Right ventricle myocardium inferior (tissue), 1 donor: ENCODE measurements at regions not wholly inside any gene's neighbourhood (a gene's known extent, or its start where the extent isn't known, plus 50 kb on each side); places are given as distances from the start of the nearest gene placed in this dataset.
"Not testable (repeated sequence)": the region's sequence is repeated elsewhere in the genome, so short reads cannot be mapped to it uniquely, and the experiment has no call there.

ENCODE experiments used
- ATAC-seq: fragments of 200-7000 bp; cut with Tn5 transposase; one replicate; pipeline ENCODE4 v1.9.1; 2020; ENCODE audit warnings: mild to moderate bottlenecking, moderate library complexity
- DNase-seq: peaks from one replicate; pipeline ENCODE4 v3.0.0; 2021; ENCODE audit errors: missing footprints
- intact Hi-C: fragments of 100-400 bp; cut with DNase I; formaldehyde crosslinking; loops from one replicate; pipeline ENCODE4 v1.11.0; 2022
- donor health status: DM: no; HTN: yes; CAD: no; lungs with severe emphysema.

GRCh38 chrY:13756615-13757014 is 52.9 kb downstream of the TMSB4Y start:
- DNase-seq = no peak
- ATAC-seq = no peak
- intact Hi-C loops = no loop called here

GRCh38 chrY:13766040-13766439 is 62.3 kb downstream of the TMSB4Y start:
- ATAC-seq = no peak
- intact Hi-C loops = no loop called here

GRCh38 chrY:13790108-13790793 is 86.6 kb downstream of the TMSB4Y start:
- intact Hi-C loops = no loop called here
- ATAC-seq (no peak), DNase-seq (no peak)

More at GRCh38 chrY:13766040-13766439, 62.3 kb downstream of the TMSB4Y start:
- no peak for DNase-seq

GRCh38 chrY:13795067-13795466 is 91.4 kb downstream of the TMSB4Y start:
- DNase-seq (no peak), ATAC-seq (no peak)
- intact Hi-C loops = no loop called here

- ATAC-seq (no peak), DNase-seq (no peak)
- intact Hi-C loops = no loop called here
Measured at GRCh38 chrY:13802828-13803227, 99.1 kb downstream of the TMSB4Y start.

GRCh38 chrY:13803424-13803823 is 99.7 kb downstream of the TMSB4Y start:
- no peak for DNase-seq
- intact Hi-C loops = no loop called here
- no peak for ATAC-seq

GRCh38 chrY:13804124-13805056 is 100.7 kb downstream of the TMSB4Y start:
- DNase-seq = no peak
- no peak for ATAC-seq

GRCh38 chrY:13805057-13805735 is 101.5 kb downstream of the TMSB4Y start:
- intact Hi-C loops = no loop called here
- DNase-seq (no peak), ATAC-seq (no peak)

More at GRCh38 chrY:13804124-13805056, 100.7 kb downstream of the TMSB4Y start:
- intact Hi-C loops = no loop called here

GRCh38 chrY:13805736-13806067 is 102.0 kb downstream of the TMSB4Y start:
- no peak for DNase-seq
- intact Hi-C loops = no loop called here
- ATAC-seq = no peak

- DNase-seq = no peak
- no peak for ATAC-seq
- intact Hi-C loops = no loop called here
Measured at GRCh38 chrY:13830089-13830488, 126.4 kb downstream of the TMSB4Y start.

GRCh38 chrY:13844411-13844810 is 140.7 kb downstream of the TMSB4Y start:
- DNase-seq (no peak), ATAC-seq (no peak)
- intact Hi-C loops = no loop called here

- intact Hi-C loops = no loop called here
- no peak for ATAC-seq
Measured at GRCh38 chrY:13845276-13845675, 141.0 kb downstream of the VCY start.

GRCh38 chrY:13869611-13870010 is 116.7 kb downstream of the VCY start:
- DNase-seq (no peak), ATAC-seq (no peak)
- intact Hi-C loops = no loop called here

More at GRCh38 chrY:13845276-13845675, 141.0 kb downstream of the VCY start:
- no peak for DNase-seq

GRCh38 chrY:13871426-13871825 is 114.8 kb downstream of the VCY start:
- intact Hi-C loops = no loop called here
- DNase-seq (no peak), ATAC-seq (no peak)

GRCh38 chrY:13872696-13873095 is 113.6 kb downstream of the VCY start:
- intact Hi-C loops = no loop called here
- no peak for DNase-seq

GRCh38 chrY:13878506-13878905 is 107.8 kb downstream of the VCY start:
- intact Hi-C loops = no loop called here
- DNase-seq (no peak), ATAC-seq (no peak)

More at GRCh38 chrY:13872696-13873095, 113.6 kb downstream of the VCY start:
- no peak for ATAC-seq

GRCh38 chrY:13881096-13881495 is 105.2 kb downstream of the VCY start:
- DNase-seq (no peak), ATAC-seq (no peak)
- intact Hi-C loops = loop anchor here (10.0 kb wide), 1 partner anchor 324 kb away; no protein-coding TSS in a partner anchor

- DNase-seq (no peak), ATAC-seq (no peak)
- intact Hi-C loops = loop anchor here (10.0 kb wide), 1 partner anchor 322 kb away; no protein-coding TSS in a partner anchor
Measured at GRCh38 chrY:13882829-13883228, 103.4 kb downstream of the VCY start.

- DNase-seq, intact Hi-C loops, ATAC-seq: not testable (repeated sequence)
Measured at GRCh38 chrY:13894028-13894427, 92.2 kb downstream of the VCY start.
